Gastrocnemius medialis (tissue), 4 donors: ENCODE measurements at regions not wholly inside any gene's neighbourhood (a gene's known extent, or its start where the extent isn't known, plus 50 kb on each side); places are given as distances from the start of the nearest gene placed in this dataset.
"Not testable (repeated sequence)": the region's sequence is repeated elsewhere in the genome, so short reads cannot be mapped to it uniquely, and the experiment has no call there.

ENCODE experiments used
- ATAC-seq, 2 donors: fragments of 150-250 bp; one replicate each; pipeline ENCODE4 v1.9.1; 2016
- DNase-seq, 2 donors: peaks; one replicate each; pipeline ENCODE4 v3.0.0-alpha.2; 2019
- H3K27ac ChIP-seq, 4 donors: fragments of 200-600 bp; sonication (generic); 1 replicate in 1 of 4; 2 replicates in 3 of 4; pipeline ENCODE4 v1.5.1; 2016 to 2018; ENCODE audit warnings: mild to moderate bottlenecking in 2 of 4, moderate library complexity in 1 of 4
- H3K27me3 ChIP-seq, 3 donors: fragments of 200-600 bp; sonication (generic) in 2 of 3; 1 replicate in 1 of 3; 2 replicates in 2 of 3; pipeline versions ENCODE4 v1.5.1 to v1.6.0; 2016 to 2019; ENCODE audit warnings: mild to moderate bottlenecking in 1 of 3, moderate library complexity in 1 of 3
- H3K36me3 ChIP-seq, 2 donors: fragments of 200-600 bp; sonication (generic) in 1 of 2; one replicate each; pipeline ENCODE4 v1.5.1; 2017 to 2018
- H3K4me1 ChIP-seq, 2 donors: fragments of 200-600 bp; sonication (generic) in 1 of 2; one replicate each; pipeline ENCODE4 v1.5.1; 2016 to 2017; ENCODE audit warnings: mild to moderate bottlenecking in 2 of 2
- H3K4me3 ChIP-seq, 4 donors: fragments of 200-600 bp; sonication (generic) in 3 of 4; 1 replicate in 1 of 4; 2 replicates in 3 of 4; pipeline ENCODE4 v1.5.1; 2016 to 2019; ENCODE audit warnings: mild to moderate bottlenecking in 2 of 4
- H3K9me3 ChIP-seq, 3 donors: fragments of 200-600 bp; sonication (generic) in 2 of 3; 1 replicate in 1 of 3; 2 replicates in 2 of 3; pipeline ENCODE4 v1.5.1; 2016 to 2019
- CTCF ChIP-seq, 5 experiments: fragments of 450-650 bp in 3 of 5; fragments of 200-600 bp in 2 of 5; sonication (generic) in 2 of 5; IDR thresholded peaks in 4 of 5; conservative IDR thresholded peaks in 1 of 5; 1 replicate in 4 of 5; 2 replicates in 1 of 5; pipeline ENCODE4 v1.5.1; 2016 to 2019; ENCODE audit warnings: antibody characterized with exemption in 5 of 5, mild to moderate bottlenecking in 3 of 5, moderate library complexity in 3 of 5
- POLR2A ChIP-seq, 2 donors: fragments of 450-650 bp; IDR thresholded peaks; one replicate each; pipeline ENCODE4 v1.6.1; 2017; ENCODE audit warnings: antibody characterized with exemption in 2 of 2, mild to moderate bottlenecking in 2 of 2, moderate library complexity in 2 of 2
- in situ Hi-C, 4 donors: fragments of 200-750 bp; cut with MboI; loops; one replicate each; pipeline versions ENCODE4 v1.15.0 to v1.8.0; 2017; ENCODE audit warnings: low sequenced_read_pairs in 4 of 4
- intact Hi-C: fragments of 100-400 bp; cut with DNase I; formaldehyde crosslinking; loops from one replicate; pipeline ENCODE4 v1.15.1; 2023; ENCODE audit warnings: low total_unique reads

GRCh38 chr7:131829947-131830558 lies 273.6 kb upstream of the PODXL start:
- intact Hi-C loops (no loop called here), in situ Hi-C loops (no loop called here)
- no peaks in the 10 kb centered on the region for H3K9me3 ChIP-seq
- no peaks in the 10 kb centered on the region for H3K4me1 ChIP-seq
- TF ChIP-seq CTCF (IDR thresholded peaks at IDR 0.05 in 4 of 5, conservative IDR thresholded peaks at IDR 0.05 in 1 of 5) (no peak), POLR2A (IDR thresholded peaks at IDR 0.05) (no peak)
- H3K27ac ChIP-seq: no peak overlapping the region
- ATAC-seq: no peak
- H3K27me3 ChIP-seq: peaks cover 0 to 14% (median 8%) of the 10 kb centered on the region in 3 donors
- no peak for DNase-seq
- H3K4me3 ChIP-seq: no peak overlapping the region
- no peaks in the 10 kb centered on the region for H3K36me3 ChIP-seq

- intact Hi-C loops (no loop called here), in situ Hi-C loops (no loop called here)
- H3K9me3 ChIP-seq: no peaks in the 10 kb centered on the region
- no peak for ATAC-seq
- no peaks in the 10 kb centered on the region for H3K4me1 ChIP-seq
- H3K27ac ChIP-seq: no peak overlapping the region
- H3K4me3 ChIP-seq: no peak overlapping the region
- no peaks in the 10 kb centered on the region for H3K36me3 ChIP-seq
- DNase-seq: no peak
- peaks cover 0 to 14% (median 8%) of the 10 kb centered on the region in 3 donors for H3K27me3 ChIP-seq
- TF ChIP-seq CTCF (IDR thresholded peaks at IDR 0.05 in 4 of 5, conservative IDR thresholded peaks at IDR 0.05 in 1 of 5) (no peak), POLR2A (IDR thresholded peaks at IDR 0.05) (no peak)
Observed at GRCh38 chr7:131827421-131827820, 271.0 kb upstream of the PODXL start.

- H3K9me3 ChIP-seq: no peaks in the 10 kb centered on the region
- in situ Hi-C loops (no loop called here), intact Hi-C loops (no loop called here)
- H3K4me1 ChIP-seq: no peaks in the 10 kb centered on the region
- no peak overlapping the region for H3K27ac ChIP-seq
- no peaks in the 10 kb centered on the region for H3K36me3 ChIP-seq
- DNase-seq (no peak), ATAC-seq (no peak)
- no peak for TF ChIP-seq POLR2A (IDR thresholded peaks at IDR 0.05)
- peaks cover 0 to 13% (median 8%) of the 10 kb centered on the region in 3 donors for H3K27me3 ChIP-seq
- H3K4me3 ChIP-seq: no peak overlapping the region
Observed at GRCh38 chr7:131826960-131827359, 270.5 kb upstream of the PODXL start.

GRCh38 chr7:131823961-131824440 lies 267.6 kb upstream of the PODXL start:
- ATAC-seq, intact Hi-C loops, in situ Hi-C loops: not testable (repeated sequence)

GRCh38 chr7:131819891-131820290 lies 263.5 kb upstream of the PODXL start:
- Histone ChIP-seq H3K4me3 (no peak overlapping the region), H3K9me3 (no peaks in the 10 kb centered on the region), H3K36me3 (no peaks in the 10 kb centered on the region), H3K27me3 (no peaks in the 10 kb centered on the region), H3K4me1 (no peaks in the 10 kb centered on the region), H3K27ac (no peak overlapping the region)
- intact Hi-C loops: no loop called here
- in situ Hi-C loops: no loop called here
- TF ChIP-seq POLR2A (IDR thresholded peaks at IDR 0.05): no peak
- TF ChIP-seq CTCF (IDR thresholded peaks at IDR 0.05 in 4 of 5, conservative IDR thresholded peaks at IDR 0.05 in 1 of 5): no peak
- DNase-seq (no peak), ATAC-seq (no peak)

More at GRCh38 chr7:131823961-131824440, 267.6 kb upstream of the PODXL start:
- H3K4me3 ChIP-seq, H3K27me3 ChIP-seq, H3K4me1 ChIP-seq, H3K27ac ChIP-seq, H3K9me3 ChIP-seq, DNase-seq, H3K36me3 ChIP-seq: not testable (repeated sequence)
